ENCODE measurements at regions not wholly inside any gene's neighbourhood (a gene's known extent, or its start where the extent isn't known, plus 50 kb on each side); places are given as distances from the start of the nearest gene placed in this dataset.

DNA sequence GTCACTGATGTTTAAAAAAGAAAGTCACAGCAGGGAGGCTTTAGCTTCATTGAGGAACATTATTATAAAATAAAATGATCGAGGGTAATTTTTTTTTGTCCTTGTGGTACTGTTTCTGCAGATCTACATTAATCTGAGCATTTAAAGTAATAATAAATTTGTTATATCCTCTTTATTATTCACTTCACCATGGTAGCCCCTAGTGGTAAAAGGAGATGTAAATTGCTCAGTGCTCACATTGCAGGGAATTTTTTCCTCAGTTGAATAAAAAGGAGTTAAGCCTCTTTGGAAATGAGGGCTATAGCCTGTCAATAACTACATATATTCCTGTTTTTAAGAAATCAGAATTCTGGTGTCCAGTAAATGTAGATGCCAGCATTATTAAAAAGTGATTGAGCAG is 99.7 kb upstream of the VPREB1 start:
- DNase-seq, result peak; percentile 3

DNA sequence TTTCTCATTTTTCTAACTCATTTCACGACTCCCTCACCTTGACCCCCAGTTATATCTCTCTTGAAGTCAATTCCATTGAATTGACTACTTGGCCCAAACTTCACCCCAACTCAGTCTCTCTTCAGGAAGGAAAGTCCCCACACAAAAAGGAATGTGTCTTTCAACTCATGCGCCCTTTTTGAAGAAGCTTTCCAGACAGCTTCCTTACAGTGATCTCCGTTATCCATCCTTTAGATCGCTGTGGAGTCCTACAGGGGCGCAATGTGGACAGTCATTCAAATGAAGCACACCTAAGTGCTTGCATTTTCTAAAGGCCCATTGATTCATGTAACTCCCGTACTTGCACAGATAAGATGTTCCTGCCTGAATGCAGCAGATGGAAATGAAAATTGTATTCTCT is 101.1 kb upstream of the VPREB1 start:
- no peak for DNase-seq

DNA sequence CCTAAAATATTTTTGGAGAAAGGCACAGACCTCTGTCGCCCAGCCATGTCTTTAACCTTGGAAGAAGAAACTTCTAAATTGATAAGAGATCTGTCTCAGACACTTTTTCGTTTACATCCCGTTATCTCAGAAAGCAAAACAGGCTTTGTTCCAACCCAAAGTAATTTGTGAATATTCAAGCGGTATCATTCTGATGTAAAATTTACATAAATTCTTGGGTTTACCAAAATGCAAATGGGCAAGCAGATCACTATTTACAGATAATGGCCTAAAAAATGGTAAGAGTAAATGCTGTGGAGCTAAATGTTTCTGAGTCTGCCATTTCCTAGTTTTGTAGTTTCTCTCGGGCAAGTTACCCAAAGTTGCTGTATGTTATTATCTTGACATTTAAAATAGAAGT is 101.9 kb upstream of the VPREB1 start:
- DNase-seq, result no peak

DNA sequence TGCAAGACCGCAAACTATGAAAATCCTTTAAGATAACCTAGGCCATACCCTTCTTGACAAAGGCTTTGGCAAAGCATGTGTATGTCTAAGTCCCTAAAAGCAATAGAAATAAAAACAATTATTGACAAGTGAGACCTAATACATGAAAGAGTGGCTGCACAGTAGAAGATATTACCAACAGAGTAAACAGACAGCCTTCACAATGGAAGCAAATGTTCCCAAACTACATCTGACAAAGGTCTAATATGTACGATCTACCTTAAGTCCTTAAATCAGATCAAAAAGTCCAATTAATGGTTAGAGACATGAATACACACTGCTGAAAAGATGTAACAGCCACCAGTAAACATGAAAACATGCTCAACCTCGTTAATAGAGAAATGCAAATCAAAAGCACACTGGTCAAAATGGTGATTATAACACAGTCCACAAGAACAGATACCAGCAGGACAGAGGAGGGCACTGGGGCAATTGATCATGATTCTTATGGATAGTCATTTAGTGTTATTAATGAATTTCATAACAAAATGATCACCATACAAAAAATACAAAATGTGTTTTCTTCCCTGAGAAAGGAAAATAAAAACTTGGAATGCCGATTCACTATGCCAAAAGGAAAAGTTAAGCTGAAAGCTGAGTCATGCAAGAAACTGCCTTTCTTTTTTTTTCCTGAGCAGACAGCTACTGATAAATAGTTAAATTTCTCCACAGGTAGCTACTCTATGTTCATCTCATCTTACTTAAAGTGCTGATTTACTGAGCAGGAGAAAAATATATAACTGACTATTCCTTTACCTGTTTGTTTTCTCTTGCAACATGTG is 102.6 kb upstream of the VPREB1 start:
- DNase-seq, result no peak

DNA sequence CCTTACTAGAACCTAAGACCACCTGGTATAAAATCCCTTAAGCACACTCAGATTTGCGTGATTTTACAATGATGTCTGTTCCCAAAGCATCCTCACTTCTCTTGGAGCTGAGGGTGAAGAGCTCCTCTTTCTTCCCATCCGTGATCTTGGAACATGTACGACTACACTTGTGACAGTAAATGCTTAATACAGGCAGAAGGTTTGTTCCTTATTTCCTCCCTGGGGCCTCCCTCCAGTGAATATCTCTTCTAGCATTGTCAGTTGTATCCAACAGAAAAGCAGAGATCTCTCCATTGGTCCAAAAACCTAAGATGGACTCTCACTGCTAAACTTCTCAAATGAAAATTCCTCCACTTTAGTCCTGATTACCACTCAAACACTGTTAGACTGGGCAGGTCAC is 103.6 kb upstream of the VPREB1 start:
- DNase-seq, result no peak

DNA sequence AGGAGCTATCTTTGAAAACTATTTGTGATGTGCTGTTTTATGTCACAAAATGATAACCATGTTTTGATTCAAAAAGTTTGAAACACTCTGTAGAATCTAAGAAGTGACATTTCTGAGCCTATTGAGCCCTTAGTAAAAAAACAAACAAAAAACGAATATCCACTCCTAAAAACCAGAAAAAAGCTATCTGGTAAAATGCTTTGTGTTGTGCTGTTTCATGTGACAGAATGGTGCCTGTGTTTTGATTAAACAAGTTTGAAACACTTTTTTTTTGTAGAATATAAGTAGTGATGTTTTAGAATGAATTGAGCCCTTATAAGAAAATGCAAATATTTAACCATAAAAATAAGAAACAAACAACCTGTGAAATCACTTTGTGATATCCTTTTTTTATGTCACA is 105.2 kb upstream of the VPREB1 start:
- DNase-seq, result no peak

DNA sequence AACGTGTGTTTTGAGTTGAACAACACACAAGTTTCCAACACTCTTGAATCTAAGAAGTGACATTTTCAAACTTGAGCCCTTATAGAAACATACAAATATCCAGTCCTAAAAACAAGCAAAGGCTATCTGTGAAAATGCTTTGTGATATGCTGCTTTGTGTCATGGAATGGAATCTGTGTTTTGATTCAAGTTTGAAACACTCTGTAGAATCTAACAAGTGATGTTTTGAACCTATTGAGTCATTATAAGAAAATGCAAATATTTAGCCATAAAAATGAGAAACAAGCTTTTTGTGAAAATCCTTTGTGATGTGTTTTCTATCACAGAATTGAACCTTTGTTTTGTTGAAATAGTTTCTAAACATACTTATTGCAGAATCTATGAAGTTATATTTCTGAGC is 105.7 kb upstream of the VPREB1 start:
- DNase-seq, result no peak

DNA sequence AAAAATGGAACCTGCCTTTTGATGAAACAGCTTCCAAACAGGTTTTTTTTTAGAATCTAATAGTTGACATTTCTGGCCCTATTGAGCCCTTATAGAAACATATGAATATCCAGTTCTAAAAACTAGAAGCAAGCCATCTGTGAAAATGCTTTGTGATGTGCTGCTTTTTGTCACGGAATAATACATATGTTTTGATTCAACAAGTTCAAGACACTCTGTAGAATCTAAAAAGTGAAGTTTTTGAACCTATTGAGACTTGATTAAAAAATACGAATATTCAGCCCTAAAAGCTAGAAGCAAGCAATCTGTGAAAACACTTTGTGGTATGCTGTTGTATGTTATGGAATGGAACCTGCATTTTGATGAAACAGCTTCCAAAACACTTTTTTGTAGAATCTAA is 106.7 kb upstream of the VPREB1 start:
- no peak for DNase-seq

DNA sequence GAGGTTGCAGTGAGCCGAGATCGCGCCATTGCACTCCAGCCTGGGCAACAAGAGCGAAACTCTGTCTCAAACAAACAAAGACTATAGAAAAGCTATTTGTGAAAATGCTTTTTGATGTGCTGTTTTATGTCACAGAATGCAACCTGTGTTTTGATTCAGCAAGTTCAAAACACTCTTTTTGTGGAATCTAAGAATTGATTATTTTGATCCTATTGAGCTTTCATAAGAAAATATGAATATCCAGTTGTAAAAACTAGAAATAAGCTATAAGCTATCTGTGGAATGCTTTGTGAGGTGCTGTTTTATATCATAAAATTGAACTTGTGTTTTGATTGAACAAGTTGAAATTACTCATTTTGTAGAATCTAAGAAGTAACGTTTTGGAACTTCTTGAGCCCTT is 110.7 kb upstream of the VPREB1 start:
- DNase-seq, result no peak

DNA sequence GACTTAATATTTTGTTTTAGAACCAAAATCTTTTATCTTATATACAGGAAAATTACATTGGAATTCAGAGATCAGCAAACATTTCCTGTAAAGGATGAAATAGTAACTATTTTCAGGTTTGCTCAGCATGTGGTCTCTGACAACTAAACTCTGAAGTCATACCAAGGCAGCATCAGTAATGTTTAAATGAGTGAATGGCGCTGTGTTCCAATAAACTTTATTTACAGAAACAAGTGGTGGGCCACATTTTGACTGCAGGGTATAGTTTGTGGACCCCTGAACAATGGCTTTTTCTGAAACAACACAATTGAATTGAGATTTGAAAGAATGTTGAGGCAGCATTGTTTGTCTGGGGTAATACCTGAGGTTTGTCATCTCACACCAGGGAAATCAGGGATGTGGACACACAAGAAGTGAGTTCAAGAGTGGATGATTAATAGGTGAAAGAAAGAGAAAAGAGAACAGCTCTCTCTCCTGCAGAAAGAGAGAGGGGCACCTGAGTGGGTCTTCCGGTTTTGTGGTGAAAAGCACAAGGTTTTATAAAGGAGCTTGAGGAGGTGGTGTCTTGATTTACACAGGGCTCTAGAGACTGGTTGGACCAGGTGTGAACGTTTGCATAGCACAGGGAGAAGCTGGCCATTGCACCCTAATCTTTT is 113.5 kb upstream of the VPREB1 start:
- no peak for DNase-seq

DNA sequence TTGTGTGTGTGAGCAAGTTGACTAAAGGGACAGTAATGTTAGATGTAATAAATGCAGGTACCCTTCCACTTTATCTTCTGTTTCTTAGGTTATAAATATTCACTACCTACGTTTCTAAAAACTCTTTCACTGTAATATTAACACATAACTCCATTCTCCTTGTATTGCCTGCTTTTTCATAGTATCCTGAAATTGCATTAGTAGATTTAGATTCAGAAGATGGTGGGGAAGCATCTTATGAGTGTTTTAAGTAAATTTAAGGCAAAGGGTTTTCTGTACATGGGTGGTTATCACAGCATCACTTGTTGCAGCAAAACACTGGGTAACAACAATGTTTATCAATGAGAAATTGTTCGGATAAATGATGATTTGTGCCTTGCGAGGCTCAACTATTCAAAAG is 115.2 kb upstream of the VPREB1 start:
- DNase-seq, result no peak

DNA sequence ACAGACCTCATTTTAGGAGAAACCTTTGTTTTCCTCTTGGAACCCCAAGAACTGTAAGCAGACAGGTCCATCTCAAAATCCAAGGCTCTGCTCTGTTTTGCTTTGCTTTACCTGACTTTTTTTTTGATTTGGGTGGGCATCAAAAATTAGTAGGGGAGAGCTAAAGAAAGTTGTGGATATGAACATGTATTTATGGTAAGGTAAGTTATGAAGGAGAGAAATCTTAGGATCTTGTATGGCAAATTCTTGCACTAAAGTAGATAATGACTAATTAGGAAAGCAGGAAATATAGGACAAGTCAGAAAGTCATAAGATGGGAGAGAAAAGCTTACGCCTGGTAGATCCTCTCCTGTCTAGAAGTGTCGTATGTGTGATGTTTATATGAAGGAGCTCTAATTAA is 116.1 kb upstream of the VPREB1 start:
- no peak for DNase-seq

DNA sequence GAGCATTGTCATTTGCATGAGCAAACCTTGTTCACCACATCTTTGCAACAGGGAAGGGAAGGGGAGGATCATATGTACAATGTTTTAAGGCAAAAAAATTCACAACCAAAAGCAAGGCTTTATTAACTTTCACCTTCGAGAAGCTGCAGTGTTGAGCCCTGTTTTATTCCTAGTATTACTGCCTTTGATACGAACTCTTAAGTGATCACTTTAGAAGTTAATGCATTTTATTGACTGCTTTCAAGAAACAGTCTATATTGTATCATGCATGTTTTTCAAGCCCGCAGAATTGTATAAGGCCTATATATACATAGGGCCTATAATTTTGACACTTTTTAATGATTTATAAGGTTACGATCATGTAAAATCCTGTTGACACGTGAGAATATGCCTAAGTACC is 117.5 kb upstream of the VPREB1 start:
- DNase-seq, result no peak

DNA sequence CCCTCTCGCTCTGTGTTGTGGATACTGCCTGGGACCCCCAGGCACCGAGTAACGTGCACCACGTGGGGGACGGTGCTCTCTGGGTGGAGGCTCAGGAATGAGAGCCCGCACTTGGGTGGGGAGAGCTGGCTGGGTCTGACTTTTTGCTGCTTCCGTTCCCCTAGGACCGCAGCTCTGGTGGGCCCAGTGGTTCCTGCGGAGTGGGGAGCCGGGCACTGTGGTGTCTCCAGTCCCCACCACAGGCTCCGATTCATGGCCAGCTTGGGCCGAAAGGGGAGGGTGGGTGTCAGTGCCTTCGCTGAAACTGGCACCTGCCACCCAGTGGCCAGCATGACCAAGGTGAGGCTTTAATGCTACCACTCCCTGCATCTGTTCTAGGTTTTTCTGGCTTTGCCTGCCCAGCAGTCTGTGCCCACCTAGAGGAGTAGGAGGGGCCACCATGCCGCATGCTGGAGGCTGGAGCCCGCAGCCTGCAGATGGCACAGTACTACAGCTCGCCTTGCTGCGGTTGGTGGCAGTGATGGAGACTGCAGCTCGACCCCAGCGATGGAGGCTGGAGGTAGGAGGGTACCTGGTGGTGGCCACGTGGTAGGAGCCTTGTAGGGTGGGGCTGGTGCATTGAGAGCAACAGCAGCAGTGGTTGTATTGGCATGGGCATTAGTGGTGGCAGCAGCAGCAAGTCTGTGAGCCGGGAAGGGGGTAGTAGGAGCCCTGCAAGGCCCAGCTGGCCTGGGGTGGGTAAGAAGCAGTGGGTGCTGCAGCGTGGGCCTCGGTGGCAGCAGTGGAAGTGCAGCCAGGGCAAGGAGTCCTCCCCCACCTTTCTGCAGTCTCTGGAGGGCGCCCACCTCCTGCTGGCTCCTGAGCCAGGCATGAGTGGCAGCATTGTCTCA is 118.8 kb upstream of the VPREB1 start:
- DNase-seq, result no peak

DNA sequence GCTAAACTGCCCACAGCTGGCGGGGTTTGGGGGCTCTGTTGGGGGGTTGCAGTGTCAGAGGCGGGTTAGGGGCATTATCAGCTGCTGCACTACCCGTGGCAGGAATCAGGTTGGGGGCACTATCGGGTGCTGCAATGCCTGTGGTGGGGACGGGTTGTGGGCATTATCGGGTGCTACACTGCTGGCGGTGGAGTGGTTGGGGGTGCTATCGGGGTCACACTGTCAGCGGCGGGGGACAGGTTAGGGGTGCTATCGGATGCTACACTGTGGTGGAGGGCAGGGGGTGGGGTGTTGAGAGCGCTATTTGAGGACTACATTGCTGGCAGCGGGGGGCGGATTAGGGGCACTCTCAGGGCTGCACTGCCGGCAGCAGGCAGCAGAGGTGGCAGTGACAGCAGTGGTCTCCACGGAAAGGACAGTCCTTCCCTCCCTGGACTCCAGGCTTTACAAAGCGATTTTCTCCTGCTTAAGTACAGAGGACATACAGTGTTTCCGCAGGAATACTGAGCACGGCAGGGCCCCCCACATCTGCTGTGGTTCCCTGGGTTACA is 119.5 kb upstream of the VPREB1 start:
- no peak for DNase-seq

DNA sequence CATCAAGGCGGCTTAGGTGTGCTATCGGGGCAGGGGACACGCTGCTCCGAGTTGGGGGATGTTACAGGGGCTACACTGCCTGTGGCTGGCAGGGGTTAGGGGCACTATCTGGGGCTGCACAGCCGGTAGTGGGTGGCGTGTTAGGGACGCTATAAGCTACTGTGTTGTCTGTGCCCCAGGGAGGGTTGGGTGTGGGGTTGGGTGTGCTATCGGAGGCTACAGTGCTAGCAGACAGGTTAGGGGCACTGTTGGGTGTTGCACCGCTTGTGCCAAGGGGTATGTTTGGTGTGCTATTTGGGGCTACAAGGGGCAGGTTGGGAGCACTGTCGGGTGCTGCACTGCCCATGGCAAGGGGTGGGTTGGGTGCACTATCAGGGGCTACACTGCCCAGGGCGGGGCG is 120.2 kb upstream of the VPREB1 start:
- no peak for DNase-seq

DNA sequence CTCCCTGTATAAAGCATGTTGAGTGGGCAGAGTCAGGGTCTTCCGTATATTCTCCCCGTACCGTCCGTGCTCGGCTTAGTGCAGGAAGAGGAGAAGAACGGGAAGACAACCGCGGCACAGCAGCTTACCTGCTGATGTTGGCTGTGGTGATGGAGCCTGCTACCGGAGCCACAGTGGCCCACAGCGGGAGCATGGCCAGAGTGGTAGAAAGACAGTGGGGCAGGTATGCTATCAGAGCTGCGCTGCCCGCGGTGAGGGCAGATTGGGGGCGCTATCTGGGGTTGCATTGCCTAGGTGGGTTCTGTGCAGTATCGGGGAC is 120.7 kb upstream of the VPREB1 start:
- DNase-seq, result no peak

DNA sequence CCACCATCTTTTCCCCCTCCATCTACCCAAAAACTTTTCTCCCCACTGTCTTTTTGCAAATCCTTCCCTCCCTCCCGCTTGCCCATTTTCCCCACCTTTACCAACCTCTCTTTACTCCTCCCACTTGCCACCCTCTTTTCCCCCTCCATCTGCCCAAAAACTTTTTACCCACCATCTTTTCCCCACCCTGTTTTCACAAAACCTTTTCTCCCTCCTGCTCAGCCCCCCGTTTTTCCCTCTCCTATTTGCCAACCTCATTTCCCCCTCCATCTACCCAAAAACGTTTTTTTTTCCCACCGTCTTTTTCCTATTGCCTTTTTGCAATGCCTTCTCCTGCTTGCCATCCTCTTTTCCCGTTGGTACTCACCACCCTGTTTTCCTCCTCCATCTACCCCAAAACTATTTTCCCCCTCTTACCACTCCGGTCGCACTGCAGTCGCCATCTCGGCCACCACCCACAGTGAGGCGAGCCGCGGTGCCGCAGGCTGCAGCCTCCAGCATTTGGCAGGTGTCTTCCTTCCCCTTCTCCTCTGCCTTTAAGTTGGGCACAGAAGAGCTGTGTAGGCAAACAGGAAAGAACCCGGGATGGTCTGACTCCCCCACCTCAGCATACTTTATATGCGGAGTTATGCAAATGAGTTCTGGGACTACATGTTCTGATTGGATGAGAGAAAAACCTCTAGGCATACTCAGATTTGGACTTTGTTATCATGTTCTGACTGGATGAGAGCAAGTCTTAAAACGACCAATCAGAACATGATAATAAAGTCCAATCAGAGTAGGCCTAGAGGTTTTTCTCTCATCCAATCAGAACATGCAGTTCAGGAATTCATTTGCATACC is 121.2 kb upstream of the VPREB1 start:
- DNase-seq, result no peak

DNA sequence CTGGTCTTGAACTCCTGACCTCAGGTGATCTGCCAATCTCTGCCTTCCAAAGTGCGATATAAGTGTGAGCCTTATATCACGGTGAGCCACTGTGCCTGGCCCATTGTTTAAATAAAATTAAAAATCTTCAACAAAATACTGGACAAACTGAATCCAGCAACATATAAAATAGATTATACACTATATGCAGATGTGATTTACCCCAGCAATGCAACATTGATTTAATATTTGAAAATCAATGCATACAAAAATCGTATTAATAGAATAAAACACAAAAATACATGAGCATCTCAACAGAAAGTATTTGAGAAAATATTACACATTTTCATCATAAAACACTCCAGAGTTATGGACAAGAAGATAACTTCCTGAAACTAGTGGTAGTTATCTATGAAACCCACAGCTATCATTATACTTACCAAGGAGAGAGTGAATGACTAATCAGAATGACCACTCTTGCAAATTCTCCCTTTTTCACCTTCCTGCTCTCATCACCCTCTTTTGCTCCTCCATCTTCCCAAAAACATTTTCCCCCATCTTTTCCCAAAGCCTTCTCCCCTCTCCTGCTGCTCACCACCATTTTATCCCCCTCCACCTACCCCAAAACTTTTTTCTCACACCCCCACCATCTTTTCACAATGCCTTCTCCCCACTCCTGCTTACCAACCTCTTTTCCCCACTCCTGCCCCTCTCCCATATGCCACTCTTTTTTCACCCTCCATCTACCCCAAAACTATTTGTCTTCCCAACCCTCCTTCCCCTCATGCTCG is 122.1 kb upstream of the VPREB1 start:
- DNase-seq, result no peak

DNA sequence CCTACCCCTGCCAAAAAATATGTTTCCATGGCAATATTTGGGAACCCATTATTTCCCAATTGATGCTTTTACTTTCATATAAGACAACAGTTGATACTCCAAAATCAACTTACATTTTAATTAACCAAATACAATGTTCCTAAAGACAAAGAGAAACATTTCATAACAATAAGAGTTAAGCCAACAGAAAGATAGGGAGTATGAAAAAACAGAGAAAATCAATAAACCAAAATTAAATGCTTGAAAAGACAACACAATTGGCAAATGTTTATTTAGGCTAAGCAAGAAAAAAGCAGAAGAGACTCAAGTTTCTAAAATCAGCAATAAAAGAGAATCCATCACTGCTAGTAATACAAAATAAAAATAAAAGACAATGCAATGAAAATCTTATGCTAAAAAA is 123.1 kb upstream of the VPREB1 start:
- no peak for DNase-seq

DNA sequence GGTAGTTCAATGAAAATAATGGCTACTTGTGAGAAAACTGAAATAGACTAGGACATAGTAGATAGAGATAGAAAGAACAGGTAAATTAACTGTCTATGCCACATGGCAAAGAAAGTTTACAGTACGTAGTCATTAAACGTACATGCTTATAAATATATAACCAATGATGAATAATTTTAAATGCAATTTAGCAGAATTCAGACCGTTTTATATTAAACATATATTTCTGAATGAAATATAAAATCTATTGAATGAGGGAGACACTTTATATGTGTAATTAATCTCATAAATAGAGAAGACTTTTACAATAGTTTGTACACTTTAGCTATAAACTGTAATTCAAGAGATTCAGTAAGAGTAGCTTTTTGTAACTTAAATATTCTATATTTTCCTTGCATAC is 124.4 kb upstream of the VPREB1 start:
- no peak for DNase-seq

DNA sequence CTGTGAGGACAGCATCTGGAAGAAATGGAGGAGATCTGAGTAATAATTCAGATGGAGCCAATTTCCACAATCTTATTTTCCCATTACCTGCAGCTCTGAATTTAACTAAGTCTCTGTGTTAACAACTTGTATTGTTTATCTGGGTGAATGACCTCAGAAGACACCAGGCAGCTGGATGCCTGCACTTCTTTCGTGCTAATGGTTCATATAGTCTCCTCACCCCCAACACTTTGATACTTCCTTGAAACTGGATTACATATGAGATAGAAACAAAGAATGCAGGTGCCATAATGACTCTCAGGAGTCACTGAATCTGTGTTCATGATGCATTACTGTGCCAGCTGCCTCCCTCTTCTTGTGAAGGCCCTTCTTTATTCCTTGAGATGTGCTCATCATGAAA is 125.6 kb upstream of the VPREB1 start:
- no peak for DNase-seq

Measured in hematopoietic multipotent progenitor cell treated with erythropoietin and hydrocortisone succinate and interleukin-3 and kit ligand, for 4 days (in vitro differentiated cells).